Erythroblast (primary cell): ENCODE measurements at regions not wholly inside any gene's neighbourhood (a gene's known extent, or its start where the extent isn't known, plus 50 kb on each side); places are given as distances from the start of the nearest gene placed in this dataset.
"Not testable (repeated sequence)": the region's sequence is repeated elsewhere in the genome, so short reads cannot be mapped to it uniquely, and the experiment has no call there.

Experiments
- GATA1 ChIP-seq: IDR thresholded peaks from 2 replicates; pipeline ENCODE4 v1.6.1; 2011; ENCODE audit warnings: low read depth, mild to moderate bottlenecking, control low read depth, low read length, moderate library complexity
- POLR2A ChIP-seq: IDR thresholded peaks from 2 replicates; pipeline ENCODE4 v1.6.1; 2011; ENCODE audit warnings: mild to moderate bottlenecking, low read length

DNA sequence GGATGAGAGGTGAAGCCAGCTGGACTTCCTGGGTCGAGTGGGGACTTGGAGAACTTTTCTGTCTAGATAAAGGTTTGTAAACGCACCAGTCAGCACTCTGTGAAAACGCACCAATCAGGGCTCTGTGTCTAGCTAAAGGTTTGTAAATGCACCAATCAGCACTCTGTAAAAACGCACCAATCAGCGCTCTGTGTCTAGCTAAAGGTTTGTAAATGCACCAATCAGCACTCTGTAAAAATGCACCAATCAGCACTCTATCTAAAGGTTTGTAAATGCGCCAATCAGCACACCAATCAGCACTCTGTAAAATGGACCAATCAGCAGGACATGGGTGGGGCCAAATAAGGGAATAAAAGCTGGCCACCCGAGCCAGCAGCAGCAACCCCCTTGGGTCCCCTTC is 116.4 kb upstream of the CRY1 start:
- not testable (repeated sequence) for TF ChIP-seq POLR2A, GATA1
